Erythroblast (primary cell): ENCODE measurements at regions not wholly inside any gene's neighbourhood (a gene's known extent, or its start where the extent isn't known, plus 50 kb on each side); places are given as distances from the start of the nearest gene placed in this dataset.

ENCODE experiments used
- GATA1 ChIP-seq: IDR thresholded peaks from 2 replicates; pipeline ENCODE4 v1.6.1; 2011; ENCODE audit warnings: low read depth, mild to moderate bottlenecking, control low read depth, low read length, moderate library complexity
- POLR2A ChIP-seq: IDR thresholded peaks from 2 replicates; pipeline ENCODE4 v1.6.1; 2011; ENCODE audit warnings: mild to moderate bottlenecking, low read length

- TF ChIP-seq GATA1 (no peak), POLR2A (no peak)
These were observed 1277.9 kb downstream of the CDY2B start for GRCh38 chrY:16602146-16602545.
